DND-41 (cell line): ENCODE measurements at regions not wholly inside any gene's neighbourhood (a gene's known extent, or its start where the extent isn't known, plus 50 kb on each side); places are given as distances from the start of the nearest gene placed in this dataset.
"Not testable (repeated sequence)": the region's sequence is repeated elsewhere in the genome, so short reads cannot be mapped to it uniquely, and the experiment has no call there.

Source experiments
- ATAC-seq: fragments of 200-7000 bp; cut with Tn5 transposase; 3 replicates; pipeline ENCODE4 v1.9.1; 2021; ENCODE audit warnings: low read depth; ENCODE audit not compliant: insufficient read depth
- DNase-seq: peaks from one replicate; pipeline ENCODE4 v3.0.0-alpha.2; 2020
- H2AFZ ChIP-seq: 2 replicates; pipeline ENCODE4 v1.6.0; 2012; ENCODE audit warnings: low read depth, low read length
- H3K27ac ChIP-seq: 2 replicates; pipeline ENCODE4 v1.5.1; 2012; ENCODE audit warnings: low read length, inconsistent platforms
- H3K27me3 ChIP-seq: fragments of 200-600 bp; sonication (generic); 2 replicates; pipeline ENCODE4 v1.6.0; 2012; ENCODE audit warnings: low read length, mild to moderate bottlenecking, inconsistent platforms; ENCODE audit not compliant: insufficient read depth, poor library complexity
- H3K36me3 ChIP-seq: 2 replicates; pipeline ENCODE4 v1.5.1; 2012; ENCODE audit warnings: low read length, inconsistent platforms; ENCODE audit not compliant: insufficient read depth
- H3K4me1 ChIP-seq: 2 replicates; pipeline ENCODE4 v1.5.1; 2012; ENCODE audit warnings: mild to moderate bottlenecking, low read length; ENCODE audit not compliant: insufficient read depth
- H3K4me2 ChIP-seq: 2 replicates; pipeline ENCODE4 v1.6.0; 2012; ENCODE audit warnings: mild to moderate bottlenecking, moderate library complexity, low read length, inconsistent platforms; ENCODE audit not compliant: insufficient read depth
- H3K4me3 ChIP-seq, 2 experiments: fragments of 200-600 bp in 1 of 2; shearing (Covaris generic) in 1 of 2; 2 replicates each; pipeline ENCODE4 v1.5.1; 2012 to 2016; ENCODE audit warnings: inconsistent platforms in 2 of 2, low read length in 2 of 2, mild to moderate bottlenecking in 2 of 2, low read depth in 1 of 2, moderate library complexity in 1 of 2
- H3K79me2 ChIP-seq: 2 replicates; pipeline ENCODE4 v1.6.0; 2012; ENCODE audit warnings: low read length, inconsistent platforms; ENCODE audit not compliant: insufficient read depth
- H3K9ac ChIP-seq: 2 replicates; pipeline ENCODE4 v1.6.0; 2012; ENCODE audit warnings: low read depth, mild to moderate bottlenecking, inconsistent platforms, low read length, moderate library complexity
- H3K9me3 ChIP-seq: 2 replicates; pipeline ENCODE4 v1.5.1; 2012; ENCODE audit warnings: low read length, moderate library complexity, mild to moderate bottlenecking, inconsistent platforms; ENCODE audit not compliant: insufficient read depth, severe bottlenecking
- H4K20me1 ChIP-seq: 2 replicates; pipeline ENCODE4 v1.6.0; 2012; ENCODE audit warnings: low read length; ENCODE audit not compliant: insufficient read depth
- CTCF ChIP-seq: IDR thresholded peaks from 2 replicates; pipeline ENCODE4 v1.5.1; 2012; ENCODE audit warnings: borderline replicate concordance, low read length, moderate library complexity, mild to moderate bottlenecking; ENCODE audit not compliant: poor library complexity, severe bottlenecking; ENCODE audit errors: extremely low read depth
- EZH2 ChIP-seq: IDR thresholded peaks from 3 replicates; pipeline ENCODE4 v1.6.1; 2012; ENCODE audit warnings: borderline replicate concordance, low read depth, mild to moderate bottlenecking, moderate library complexity, low read length, inconsistent platforms; ENCODE audit not compliant: severe bottlenecking

- Histone ChIP-seq H3K36me3 (no peaks in the 10 kb centered on the region), H3K4me3 (no peak overlapping the region), H4K20me1 (no peaks in the 10 kb centered on the region), H2AFZ (no peak overlapping the region), H3K79me2 (no peaks in the 10 kb centered on the region), H3K27ac (no peak overlapping the region), H3K9ac (no peak overlapping the region), H3K9me3 (no peaks in the 10 kb centered on the region), H3K4me2 (no peak overlapping the region), H3K27me3 (peaks cover 3% of the 10 kb centered on the region), H3K4me1 (no peaks in the 10 kb centered on the region)
- DNase-seq (no peak), ATAC-seq (no peak)
- TF ChIP-seq EZH2 (no peak), CTCF (no peak)
Measured at GRCh38 chr6:97963193-97963592, 680.2 kb upstream of the MMS22L start.

- Histone ChIP-seq H3K9ac (no peak overlapping the region), H3K4me3 (no peak overlapping the region), H3K27ac (no peak overlapping the region), H3K79me2 (no peaks in the 10 kb centered on the region), H3K4me1 (no peaks in the 10 kb centered on the region), H4K20me1 (no peaks in the 10 kb centered on the region), H3K9me3 (no peaks in the 10 kb centered on the region), H2AFZ (no peak overlapping the region), H3K27me3 (no peaks in the 10 kb centered on the region), H3K4me2 (no peak overlapping the region), H3K36me3 (no peaks in the 10 kb centered on the region)
- DNase-seq (no peak), ATAC-seq (no peak)
- no peak for TF ChIP-seq EZH2
- TF ChIP-seq CTCF, result no peak
Measured at GRCh38 chr6:97969065-97969464, 686.0 kb upstream of the MMS22L start.

- no peaks in the 10 kb centered on the region for H3K27me3 ChIP-seq
- no peak for DNase-seq
- H3K79me2 ChIP-seq, result no peaks in the 10 kb centered on the region
- no peak overlapping the region for H3K4me2 ChIP-seq
- H3K27ac ChIP-seq, result no peak overlapping the region
- H3K4me3 ChIP-seq, result no peak overlapping the region
- no peak overlapping the region for H2AFZ ChIP-seq
- TF ChIP-seq CTCF (no peak), EZH2 (no peak)
- no peak for ATAC-seq
- H3K9me3 ChIP-seq, result no peaks in the 10 kb centered on the region
- H4K20me1 ChIP-seq, result no peaks in the 10 kb centered on the region
- H3K36me3 ChIP-seq, result no peaks in the 10 kb centered on the region
- no peaks in the 10 kb centered on the region for H3K4me1 ChIP-seq
- no peak overlapping the region for H3K9ac ChIP-seq
Measured at GRCh38 chr6:97977084-97977483, 694.1 kb upstream of the MMS22L start.

GRCh38 chr6:97978855-97979271 lies 695.8 kb upstream of the MMS22L start:
- no peak overlapping the region for H3K27ac ChIP-seq
- H3K4me2 ChIP-seq, result no peak overlapping the region
- no peaks in the 10 kb centered on the region for H3K27me3 ChIP-seq
- no peak overlapping the region for H3K9ac ChIP-seq
- H3K4me3 ChIP-seq, result no peak overlapping the region
- H4K20me1 ChIP-seq, result no peaks in the 10 kb centered on the region
- H3K36me3 ChIP-seq, result no peaks in the 10 kb centered on the region
- no peaks in the 10 kb centered on the region for H3K79me2 ChIP-seq
- H3K4me1 ChIP-seq, result no peaks in the 10 kb centered on the region
- no peak for DNase-seq
- no peak for TF ChIP-seq CTCF
- TF ChIP-seq EZH2, result no peak
- H3K9me3 ChIP-seq, result no peaks in the 10 kb centered on the region
- no peak overlapping the region for H2AFZ ChIP-seq
- ATAC-seq, result no peak

GRCh38 chr6:97979285-97979684 lies 696.3 kb upstream of the MMS22L start:
- not testable (repeated sequence) for H3K4me3 ChIP-seq, H3K36me3 ChIP-seq, H3K9ac ChIP-seq, H3K4me2 ChIP-seq, H4K20me1 ChIP-seq, H3K79me2 ChIP-seq, H3K9me3 ChIP-seq, ATAC-seq, H3K4me1 ChIP-seq, H3K27ac ChIP-seq, H3K27me3 ChIP-seq, H2AFZ ChIP-seq, DNase-seq
